ENCODE measurements at regions not wholly inside any gene's neighbourhood (a gene's known extent, or its start where the extent isn't known, plus 50 kb on each side); places are given as distances from the start of the nearest gene placed in this dataset.
"Not testable (repeated sequence)": the region's sequence is repeated elsewhere in the genome, so short reads cannot be mapped to it uniquely, and the experiment has no call there.

- DNase-seq (ENCODE audit: low read depth in 3 of 3), result not testable (repeated sequence)
These were observed 1834.2 kb downstream of the FOXD4L5 start for GRCh38 chr9:63450836-63451235.

GRCh38 chr9:63425123-63425522 lies 1859.9 kb downstream of the FOXD4L5 start:
- not testable (repeated sequence) for DNase-seq (ENCODE audit: low read depth in 3 of 3)

GRCh38 chr9:63390897-63391296 lies 1894.1 kb downstream of the FOXD4L5 start:
- DNase-seq (ENCODE audit: low read depth in 3 of 3), result not testable (repeated sequence)

- DNase-seq (ENCODE audit: low read depth in 3 of 3), result not testable (repeated sequence)
These were observed 1899.5 kb downstream of the FOXD4L5 start for GRCh38 chr9:63385479-63385878.

GRCh38 chr9:63379864-63380263 lies 1905.1 kb downstream of the FOXD4L5 start:
- not testable (repeated sequence) for DNase-seq (ENCODE audit: low read depth in 3 of 3)

- DNase-seq (ENCODE audit: low read depth in 3 of 3), result not testable (repeated sequence)
These were observed 1930.8 kb downstream of the FOXD4L5 start for GRCh38 chr9:63354219-63354618.

- DNase-seq (ENCODE audit: low read depth in 3 of 3), result not testable (repeated sequence)
These were observed 1937.7 kb downstream of the FOXD4L5 start for GRCh38 chr9:63347347-63347746.

GRCh38 chr9:63346310-63347048 lies 1938.5 kb downstream of the FOXD4L5 start:
- DNase-seq (ENCODE audit: low read depth in 3 of 3), result peak in 1 of 3 donors; percentile 15

GRCh38 chr9:63344408-63344807 lies 1940.6 kb downstream of the FOXD4L5 start:
- not testable (repeated sequence) for DNase-seq (ENCODE audit: low read depth in 3 of 3)

GRCh38 chr9:63342528-63342927 lies 1942.5 kb downstream of the FOXD4L5 start:
- not testable (repeated sequence) for DNase-seq (ENCODE audit: low read depth in 3 of 3)

- DNase-seq (ENCODE audit: low read depth in 3 of 3), result peak in 1 of 3 donors; percentile 15
These were observed 1947.0 kb downstream of the FOXD4L5 start for GRCh38 chr9:63337899-63338604.

GRCh38 chr9:63335286-63335685 lies 1949.7 kb downstream of the FOXD4L5 start:
- DNase-seq (ENCODE audit: low read depth in 3 of 3), result not testable (repeated sequence)

- not testable (repeated sequence) for DNase-seq (ENCODE audit: low read depth in 3 of 3)
These were observed 1950.8 kb downstream of the FOXD4L5 start for GRCh38 chr9:63334187-63334586.

- DNase-seq (ENCODE audit: low read depth in 3 of 3), result not testable (repeated sequence)
These were observed 1951.9 kb downstream of the FOXD4L5 start for GRCh38 chr9:63333083-63333482.

- not testable (repeated sequence) for DNase-seq (ENCODE audit: low read depth in 3 of 3)
These were observed 1956.7 kb downstream of the FOXD4L5 start for GRCh38 chr9:63328313-63328712.

GRCh38 chr9:63327211-63327610 lies 1957.8 kb downstream of the FOXD4L5 start:
- DNase-seq (ENCODE audit: low read depth in 3 of 3), result not testable (repeated sequence)

- DNase-seq (ENCODE audit: low read depth in 3 of 3), result not testable (repeated sequence)
These were observed 1958.3 kb downstream of the FOXD4L5 start for GRCh38 chr9:63326665-63327064.

GRCh38 chr9:63325696-63326095 lies 1959.3 kb downstream of the FOXD4L5 start:
- not testable (repeated sequence) for DNase-seq (ENCODE audit: low read depth in 3 of 3)

GRCh38 chr9:63318093-63318492 lies 1966.9 kb downstream of the FOXD4L5 start:
- DNase-seq (ENCODE audit: low read depth in 3 of 3), result not testable (repeated sequence)

GRCh38 chr9:63315387-63315786 lies 1969.6 kb downstream of the FOXD4L5 start:
- DNase-seq (ENCODE audit: low read depth in 3 of 3), result not testable (repeated sequence)

- not testable (repeated sequence) for DNase-seq (ENCODE audit: low read depth in 3 of 3)
These were observed 1988.2 kb downstream of the FOXD4L5 start for GRCh38 chr9:63296848-63297247.

GRCh38 chr9:63296366-63296765 lies 1988.6 kb downstream of the FOXD4L5 start:
- not testable (repeated sequence) for DNase-seq (ENCODE audit: low read depth in 3 of 3)

- DNase-seq (ENCODE audit: low read depth in 3 of 3), result not testable (repeated sequence)
These were observed 1995.0 kb downstream of the FOXD4L5 start for GRCh38 chr9:63289971-63290370.

Measured in stimulated activated CD4-positive, alpha-beta T cell treated with anti-CD3 and anti-CD28 coated beads, TNF-alpha, amount 100 ng/mL, for 48 hours (primary cell).